GM08714 (cell line): ENCODE measurements at regions not wholly inside any gene's neighbourhood (a gene's known extent, or its start where the extent isn't known, plus 50 kb on each side); places are given as distances from the start of the nearest gene placed in this dataset.

ENCODE experiments used
- H3K4me3 ChIP-seq: fragments of 200-500 bp; sonication (Bioruptor generic); 2 replicates; pipeline ENCODE4 v1.5.1; 2014; ENCODE audit warnings: mild to moderate bottlenecking, low read length, inconsistent platforms
- ZNF274 ChIP-seq: IDR thresholded peaks from 2 replicates; pipeline ENCODE4 v1.6.1; 2012; ENCODE audit warnings: mild to moderate bottlenecking, low read depth, low read length

DNA sequence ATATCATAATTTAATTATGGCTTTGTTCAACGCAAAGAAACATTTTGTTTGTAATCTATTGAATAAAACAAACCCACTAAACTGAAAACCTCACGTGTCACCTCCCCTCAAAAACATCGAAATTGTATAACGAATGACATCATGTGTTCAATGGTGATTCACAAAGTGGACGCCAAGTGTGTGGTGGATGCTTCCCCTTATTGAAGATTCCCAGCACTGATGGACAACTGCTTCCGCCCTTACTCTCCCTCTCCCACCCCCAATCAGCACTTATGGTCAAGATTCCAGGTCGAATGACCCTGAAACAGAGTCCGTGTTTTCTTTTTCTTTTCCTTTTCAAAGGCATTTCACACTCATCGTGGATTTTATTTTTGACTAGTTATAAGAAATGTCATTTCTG lies 383.0 kb upstream of the SMIM21 start:
- no peak overlapping the region for H3K4me3 ChIP-seq
- TF ChIP-seq ZNF274, result no peak

DNA sequence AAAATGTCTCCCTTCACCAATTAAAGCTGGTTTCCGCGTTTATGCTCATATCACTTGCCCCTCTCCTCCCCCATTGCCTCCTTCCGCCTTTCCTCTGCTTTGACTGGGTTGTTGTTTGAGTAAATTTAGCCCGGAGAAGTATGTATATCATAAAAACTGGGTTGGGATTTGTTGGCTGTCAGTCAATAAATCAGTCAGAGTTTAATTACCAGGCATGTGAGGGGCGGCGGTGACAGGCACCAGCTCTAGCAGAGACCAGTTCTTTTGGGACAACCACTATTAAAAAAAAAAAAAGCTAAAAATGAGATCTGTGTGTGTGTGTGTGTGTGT lies 382.4 kb upstream of the SMIM21 start:
- no peak for TF ChIP-seq ZNF274

DNA sequence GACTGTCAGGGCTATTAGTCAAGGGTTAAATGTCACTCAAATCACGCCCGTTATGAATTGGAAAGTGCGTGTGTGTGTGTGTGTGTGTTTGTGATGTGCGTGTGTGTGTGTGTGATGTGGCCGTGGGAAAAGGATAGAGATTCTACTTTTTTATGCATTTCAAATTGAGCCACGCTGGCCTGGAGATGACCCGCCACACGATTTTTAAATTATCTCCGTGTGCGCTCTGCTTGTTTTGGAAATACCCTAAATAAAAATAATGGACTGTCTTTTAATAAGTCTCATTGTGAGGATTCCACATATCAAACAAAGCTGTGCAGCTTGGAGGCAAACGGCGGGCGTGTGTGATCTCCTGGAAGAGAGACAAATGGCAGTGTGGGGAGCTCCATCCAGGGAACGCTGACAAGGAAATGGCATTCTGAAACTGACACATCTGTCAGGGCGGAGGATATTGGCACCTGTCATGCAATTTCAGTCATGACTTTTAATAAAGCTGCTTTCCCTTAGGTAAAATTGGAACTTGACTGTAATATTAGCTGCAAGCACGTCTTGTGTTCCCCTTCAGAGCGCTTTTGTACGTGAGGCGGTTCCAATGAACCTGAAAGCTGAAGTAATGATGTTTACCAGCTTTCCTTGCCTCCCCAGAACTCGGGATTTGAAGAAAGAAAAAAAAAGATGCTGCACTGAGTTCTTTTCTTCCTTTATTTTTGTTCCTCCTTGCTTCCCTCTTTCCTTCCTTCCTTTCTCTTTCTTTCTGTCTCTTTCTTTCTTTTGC lies 381.8 kb upstream of the SMIM21 start:
- TF ChIP-seq ZNF274, result no peak
- H3K4me3 ChIP-seq, result no peak overlapping the region

More for the DNA sequence above, 382.4 kb upstream of the SMIM21 start:
- H3K4me3 ChIP-seq, result no peak overlapping the region

DNA sequence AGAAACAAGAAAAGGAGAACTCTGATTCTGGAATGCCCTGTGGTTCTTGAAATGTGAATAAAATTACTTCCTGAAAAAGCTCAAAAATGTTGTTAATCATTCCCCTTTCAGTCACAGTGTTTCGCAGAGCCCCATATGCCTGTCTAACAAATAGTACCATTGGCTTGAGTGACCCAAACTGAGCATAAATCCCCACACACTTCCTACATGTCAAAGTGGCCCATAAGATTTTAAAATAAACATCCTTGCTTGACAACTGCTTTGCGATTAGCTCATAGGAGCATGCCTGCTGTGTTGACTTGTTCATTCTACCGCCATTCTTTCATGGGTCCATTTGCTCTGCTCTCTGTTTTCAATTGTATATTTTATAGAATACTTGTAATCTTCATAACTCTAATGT lies 377.8 kb upstream of the SMIM21 start:
- H3K4me3 ChIP-seq, result no peak overlapping the region
- no peak for TF ChIP-seq ZNF274

DNA sequence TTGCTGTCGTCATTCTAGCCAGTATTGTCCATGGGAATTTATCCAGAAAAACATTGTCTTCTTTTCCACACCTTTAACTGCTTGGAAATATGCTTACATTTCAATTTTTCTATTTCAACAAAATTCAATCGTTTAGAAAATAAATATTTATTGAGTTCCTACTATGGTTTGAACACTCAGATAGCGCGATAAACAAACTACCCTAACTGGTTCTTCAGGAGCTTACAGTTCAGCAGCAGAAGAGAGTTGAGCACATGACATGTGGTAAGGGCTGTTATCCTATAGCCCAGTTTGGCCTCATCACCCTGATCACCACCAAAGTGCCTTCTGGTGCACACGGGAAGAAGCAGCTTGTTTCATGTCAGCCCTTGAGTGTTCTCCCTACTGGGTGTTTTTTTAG lies 375.2 kb upstream of the SMIM21 start:
- no peak for TF ChIP-seq ZNF274
- no peak overlapping the region for H3K4me3 ChIP-seq

DNA sequence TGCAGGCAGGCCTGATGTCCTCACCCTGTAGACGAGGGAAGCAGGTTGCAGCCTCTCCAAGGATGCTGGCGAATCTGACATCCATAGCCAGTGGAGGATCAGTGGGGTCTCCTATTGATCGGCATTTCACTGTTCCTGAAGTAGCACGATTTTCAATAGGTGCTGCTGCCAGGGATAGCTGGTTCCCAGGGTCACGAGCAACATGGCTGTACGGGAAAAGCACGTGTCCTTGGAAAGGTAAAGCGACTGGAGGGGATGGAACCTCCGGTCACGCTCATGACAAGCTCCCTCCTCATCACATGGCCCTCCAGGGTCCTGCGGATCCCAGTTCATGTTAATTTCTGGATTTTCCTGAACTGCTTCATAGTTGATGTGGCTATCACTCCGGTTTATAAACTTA lies 373.7 kb upstream of the SMIM21 start:
- TF ChIP-seq ZNF274, result no peak

DNA sequence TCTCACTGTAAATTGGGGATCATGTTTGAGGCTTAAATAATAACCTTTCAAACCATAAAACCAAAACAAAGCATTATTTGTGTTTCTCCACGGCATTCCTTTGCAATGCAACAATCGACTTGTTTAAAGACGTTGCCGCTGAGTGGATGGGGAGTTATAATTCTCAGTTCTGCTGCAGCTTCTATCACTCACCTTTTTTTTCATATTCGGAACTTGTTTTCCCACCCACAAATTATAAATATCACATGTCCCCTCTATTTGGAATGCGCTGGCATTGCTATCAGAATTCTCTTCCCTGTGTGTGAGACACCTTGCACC lies 372.8 kb upstream of the SMIM21 start:
- TF ChIP-seq ZNF274, result no peak
- no peak overlapping the region for H3K4me3 ChIP-seq

More for the DNA sequence above, 373.7 kb upstream of the SMIM21 start:
- H3K4me3 ChIP-seq, result no peak overlapping the region

DNA sequence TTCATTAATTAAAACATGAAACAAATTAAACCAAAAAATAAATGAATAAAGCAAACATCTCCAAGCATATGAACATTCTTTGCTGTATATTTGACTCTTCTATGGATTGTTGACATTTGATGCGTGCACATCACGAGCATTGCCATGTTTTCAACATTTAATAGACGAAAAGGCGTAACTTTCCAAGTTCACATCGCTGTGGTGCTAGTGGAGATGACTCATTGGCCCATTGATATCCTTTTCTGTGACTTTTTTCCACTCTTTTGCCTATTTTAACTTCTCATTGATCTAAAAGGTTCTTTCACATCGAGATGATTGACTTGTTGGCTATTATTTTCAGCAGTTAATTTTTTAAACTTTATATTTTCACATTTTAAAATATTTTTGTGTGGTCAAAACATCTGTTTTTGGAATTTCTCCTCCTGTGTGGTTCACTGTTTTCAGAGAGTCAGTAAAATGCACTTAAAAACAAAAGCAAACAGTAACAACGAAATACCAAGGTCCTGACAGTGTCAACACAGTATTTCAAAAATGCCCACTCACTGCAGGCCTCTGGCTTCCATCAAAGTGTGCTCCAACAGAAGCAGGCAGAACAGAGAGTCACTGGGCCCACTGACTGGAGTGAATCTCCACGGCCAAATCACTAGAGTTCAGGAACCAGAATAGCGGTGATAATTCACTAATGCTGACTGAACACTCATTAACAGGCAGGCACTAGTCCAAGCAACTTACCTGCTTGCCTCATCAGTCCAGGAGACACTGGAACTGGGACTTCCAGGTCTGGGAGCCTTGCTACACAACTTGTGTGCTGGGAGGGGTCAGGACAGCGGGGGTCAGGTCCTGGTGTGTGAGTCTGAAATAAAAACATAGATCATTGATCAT lies 372.2 kb upstream of the SMIM21 start:
- H3K4me3 ChIP-seq, result no peak overlapping the region
- no peak for TF ChIP-seq ZNF274

DNA sequence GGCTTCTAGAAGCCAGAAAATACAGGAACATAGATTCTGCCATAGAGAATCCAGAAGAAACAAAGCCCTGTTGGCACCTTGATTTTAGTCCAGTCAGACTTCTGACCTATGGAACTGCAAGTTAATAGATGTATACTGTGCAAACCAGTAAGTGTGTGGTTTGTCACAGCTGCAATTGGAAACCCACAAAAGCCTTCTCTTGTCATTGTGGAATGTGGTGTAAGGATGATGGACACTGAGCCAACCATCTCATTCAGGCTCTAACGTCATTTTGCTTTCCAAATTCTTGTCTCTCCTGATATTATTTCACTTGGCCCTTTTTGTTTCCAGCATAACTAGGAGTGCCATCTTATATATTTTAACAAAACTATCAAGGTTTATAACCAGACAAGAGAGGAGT lies 369.5 kb upstream of the SMIM21 start:
- no peak for TF ChIP-seq ZNF274
- H3K4me3 ChIP-seq, result no peak overlapping the region

DNA sequence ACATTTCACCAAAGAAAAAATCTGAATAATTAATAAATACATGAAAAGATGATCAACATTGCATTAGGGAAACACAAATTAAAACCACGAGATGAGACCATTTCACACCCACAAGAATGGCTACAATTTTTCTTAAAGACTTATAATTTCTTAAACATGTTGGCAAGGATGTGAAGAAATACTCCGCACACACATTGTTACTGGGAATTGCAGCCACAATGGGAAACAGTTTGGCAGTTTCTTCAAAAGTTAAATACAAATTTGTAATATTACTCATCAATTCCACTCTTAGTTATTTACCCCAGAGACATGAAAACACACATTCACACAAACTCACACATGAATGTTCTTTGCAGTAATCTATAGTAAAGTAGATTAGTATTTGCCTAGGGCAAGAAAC lies 363.3 kb upstream of the SMIM21 start:
- no peak for TF ChIP-seq ZNF274
- H3K4me3 ChIP-seq, result no peak overlapping the region

DNA sequence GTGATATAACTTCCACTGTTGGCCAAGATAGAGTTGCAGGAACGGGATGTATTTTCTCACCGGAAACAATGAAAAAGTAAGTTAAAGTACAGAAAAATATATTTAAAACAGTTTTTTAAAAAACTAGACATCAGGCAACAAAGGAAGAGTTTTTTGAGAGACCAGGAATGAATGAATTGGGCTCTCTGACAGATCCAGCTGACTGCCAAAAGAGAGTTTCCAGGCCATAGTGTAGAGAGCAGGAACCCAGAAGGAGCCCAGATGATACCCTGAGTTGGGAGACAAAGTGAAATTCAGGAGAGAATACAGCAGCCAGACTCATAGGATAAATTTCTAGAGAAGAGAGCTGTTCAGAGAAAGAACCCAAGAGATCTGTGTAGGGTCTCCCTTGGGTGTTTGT lies 362.6 kb upstream of the SMIM21 start:
- no peak for TF ChIP-seq ZNF274
- H3K4me3 ChIP-seq, result no peak overlapping the region

DNA sequence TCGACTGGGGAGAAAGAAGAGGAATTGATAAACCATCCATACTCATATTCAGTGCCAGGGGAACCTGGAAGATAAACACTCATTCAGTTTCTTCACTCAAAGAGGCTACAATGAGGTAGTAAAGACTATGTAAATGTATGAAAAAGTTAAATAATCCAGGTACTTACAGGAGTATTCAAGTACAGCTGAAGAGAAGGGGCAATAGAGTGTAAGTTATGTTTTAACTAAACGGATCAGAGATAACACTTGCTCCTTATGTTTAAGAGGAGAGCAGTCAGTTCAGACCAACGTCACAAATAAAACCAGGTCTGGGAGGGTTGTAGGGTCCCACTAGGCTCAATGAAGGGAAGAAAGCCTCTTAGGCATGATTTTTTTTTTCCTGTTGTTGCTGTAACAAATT lies 358.3 kb upstream of the SMIM21 start:
- TF ChIP-seq ZNF274, result no peak
- no peak overlapping the region for H3K4me3 ChIP-seq

DNA sequence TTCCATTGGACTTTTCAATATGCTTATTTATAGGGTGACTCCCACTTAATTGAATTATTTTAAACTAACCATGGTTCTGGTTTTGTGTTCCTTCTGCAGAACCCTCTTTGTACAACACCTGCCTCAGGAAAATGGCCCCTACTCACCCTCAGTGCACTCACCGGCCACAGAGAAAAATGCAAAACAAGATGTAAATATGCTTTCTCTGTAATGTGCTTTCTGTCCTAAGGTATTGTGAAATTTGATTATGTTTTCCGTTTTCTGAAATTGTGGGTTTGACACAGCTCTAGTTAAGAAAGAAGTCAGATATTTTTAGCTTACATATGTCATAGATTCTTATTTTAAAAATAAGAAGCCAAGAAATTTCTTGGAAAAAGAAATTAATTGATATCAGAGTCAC lies 357.7 kb upstream of the SMIM21 start:
- H3K4me3 ChIP-seq, result no peak overlapping the region
- no peak for TF ChIP-seq ZNF274

DNA sequence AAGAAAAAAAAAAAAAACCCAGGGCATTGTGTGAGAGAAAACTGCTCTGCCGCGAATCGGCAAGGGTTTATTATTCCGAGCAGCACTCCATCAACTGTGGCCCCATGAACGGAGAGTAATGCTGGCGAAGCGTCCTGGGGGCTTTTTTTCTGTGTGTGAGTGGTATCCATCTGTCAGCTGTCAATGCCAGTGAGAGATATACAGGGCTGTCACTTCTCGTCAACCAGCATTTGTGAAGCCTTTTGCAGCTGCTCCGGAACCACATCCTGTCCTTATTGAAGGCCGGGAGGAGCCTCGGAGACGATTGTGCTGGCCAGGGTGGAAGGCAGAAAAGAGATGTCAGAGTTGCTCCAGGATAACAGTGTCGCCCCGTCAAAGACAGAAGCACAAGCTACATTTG lies 356.9 kb upstream of the SMIM21 start:
- no peak for TF ChIP-seq ZNF274

DNA sequence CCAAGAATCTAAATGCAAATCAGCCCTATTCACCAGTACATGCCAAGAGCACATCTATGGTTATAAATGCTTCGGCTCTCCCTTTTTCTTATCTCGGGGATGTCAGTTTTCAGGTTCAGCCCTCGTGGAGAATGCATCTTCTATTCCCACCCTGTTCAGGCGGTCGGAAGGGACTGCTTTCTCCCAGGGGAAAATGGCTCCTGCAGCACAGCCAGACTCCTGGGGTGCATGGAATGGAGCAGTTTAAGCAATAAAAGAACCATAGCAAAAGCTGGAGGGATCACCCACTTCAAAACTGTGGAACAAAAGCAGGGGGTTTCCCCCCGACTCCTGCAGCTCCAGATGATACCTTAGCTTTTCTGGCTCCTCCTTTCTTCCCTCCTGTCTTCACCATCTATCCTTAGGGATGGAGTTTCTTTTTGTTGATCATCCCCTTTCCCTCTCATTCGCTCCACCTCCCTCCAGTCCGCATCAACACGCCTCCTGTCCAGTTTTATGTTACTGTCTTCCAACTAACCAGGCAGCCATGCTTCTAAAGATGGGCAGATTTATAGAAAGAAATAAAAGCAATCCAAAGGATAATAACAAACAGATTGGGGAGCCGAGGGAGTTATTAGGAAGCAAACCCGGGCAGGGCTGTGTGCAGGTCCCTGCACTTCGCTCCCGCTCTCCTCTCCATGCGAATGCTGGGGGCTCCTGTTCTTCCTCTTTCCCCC lies 356.2 kb upstream of the SMIM21 start:
- no peak for TF ChIP-seq ZNF274
- no peak overlapping the region for H3K4me3 ChIP-seq

More for the DNA sequence above, 356.9 kb upstream of the SMIM21 start:
- no peak overlapping the region for H3K4me3 ChIP-seq
